ENCODE measurements at regions not wholly inside any gene's neighbourhood (a gene's known extent, or its start where the extent isn't known, plus 50 kb on each side); places are given as distances from the start of the nearest gene placed in this dataset.

GRCh38 chr13:86974251-86974994, 696.7 kb upstream of the SLITRK5 start:
- no peak for FAIRE-seq

- FAIRE-seq = no peak
These were observed 696.2 kb upstream of the SLITRK5 start for GRCh38 chr13:86974995-86975328.

- no peak for FAIRE-seq
These were observed 694.4 kb upstream of the SLITRK5 start for GRCh38 chr13:86976521-86977324.

- FAIRE-seq = no peak
These were observed 684.7 kb upstream of the SLITRK5 start for GRCh38 chr13:86986448-86986847.

GRCh38 chr13:86992251-86992650, 678.9 kb upstream of the SLITRK5 start:
- no peak for FAIRE-seq

GRCh38 chr13:87003265-87003664, 667.9 kb upstream of the SLITRK5 start:
- no peak for FAIRE-seq

- no peak for FAIRE-seq
These were observed 665.7 kb upstream of the SLITRK5 start for GRCh38 chr13:87005511-87005910.

- FAIRE-seq = no peak
These were observed 635.6 kb upstream of the SLITRK5 start for GRCh38 chr13:87035526-87035925.

- no peak for FAIRE-seq
These were observed 628.2 kb upstream of the SLITRK5 start for GRCh38 chr13:87042946-87043345.

GRCh38 chr13:87052731-87053130, 618.4 kb upstream of the SLITRK5 start:
- no peak for FAIRE-seq

GRCh38 chr13:87057807-87058520, 613.2 kb upstream of the SLITRK5 start:
- FAIRE-seq = no peak

- FAIRE-seq = no peak
These were observed 612.3 kb upstream of the SLITRK5 start for GRCh38 chr13:87058786-87059329.

GRCh38 chr13:87078947-87079795, 592.0 kb upstream of the SLITRK5 start:
- FAIRE-seq = no peak

GRCh38 chr13:87080100-87080779, 590.9 kb upstream of the SLITRK5 start:
- no peak for FAIRE-seq

GRCh38 chr13:87084192-87084591, 587.0 kb upstream of the SLITRK5 start:
- FAIRE-seq = no peak

GRCh38 chr13:87087741-87088140, 583.4 kb upstream of the SLITRK5 start:
- no peak for FAIRE-seq

- FAIRE-seq = no peak
These were observed 581.8 kb upstream of the SLITRK5 start for GRCh38 chr13:87089391-87089790.

GRCh38 chr13:87093399-87093798, 577.8 kb upstream of the SLITRK5 start:
- FAIRE-seq = no peak

- no peak for FAIRE-seq
These were observed 576.5 kb upstream of the SLITRK5 start for GRCh38 chr13:87094646-87095045.

GRCh38 chr13:87100431-87100830, 570.7 kb upstream of the SLITRK5 start:
- FAIRE-seq = no peak

- FAIRE-seq = no peak
These were observed 563.5 kb upstream of the SLITRK5 start for GRCh38 chr13:87107651-87108050.

GRCh38 chr13:87120476-87120875, 550.7 kb upstream of the SLITRK5 start:
- FAIRE-seq = no peak
